K562 (cell line): ENCODE measurements at regions not wholly inside any gene's neighbourhood (a gene's known extent, or its start where the extent isn't known, plus 50 kb on each side); places are given as distances from the start of the nearest gene placed in this dataset.

Experiments
- BHLHE40 ChIP-seq: IDR thresholded peaks from 2 replicates; pipeline ENCODE4 v1.6.1; 2011; ENCODE audit warnings: low read length, improper control_type of control experiment
- CTCF ChIP-seq, 3 experiments: IDR thresholded peaks in 2 of 3; conservative IDR thresholded peaks in 1 of 3; 2 replicates each; pipeline ENCODE4 v1.5.1; 2011 to 2012; ENCODE audit warnings: low read length in 3 of 3, mild to moderate bottlenecking in 3 of 3, control low read depth in 2 of 3, improper control_type of control experiment in 1 of 3, inconsistent platforms in 1 of 3, low read depth in 1 of 3, mixed read lengths in 1 of 3, moderate library complexity in 1 of 3; ENCODE audit not compliant: insufficient read depth in 2 of 3
- EGR1 ChIP-seq: fragments of 450-650 bp; conservative IDR thresholded peaks from 2 replicates; pipeline ENCODE4 v1.6.1; 2017; ENCODE audit warnings: mild to moderate bottlenecking
- EZH2 ChIP-seq: IDR thresholded peaks from 2 replicates; pipeline ENCODE4 v1.6.1; 2012; ENCODE audit warnings: low read depth, mild to moderate bottlenecking, inconsistent platforms, low read length, borderline replicate concordance
- FOXA1 ChIP-seq: fragments of 450-650 bp; IDR thresholded peaks from 2 replicates; pipeline ENCODE4 v1.6.1; 2016; ENCODE audit warnings: mild to moderate bottlenecking, borderline replicate concordance
- FOXM1 ChIP-seq, 2 experiments: fragments of 450-650 bp in 1 of 2; sonication (generic) in 1 of 2; formaldehyde crosslinking in 1 of 2; IDR thresholded peaks; 2 replicates each; pipeline versions ENCODE4 v1.6.1 to v1.9.0; 2017 to 2022; ENCODE audit warnings: low read depth in 2 of 2, mild to moderate bottlenecking in 2 of 2, missing genetic modification reagents in 1 of 2, moderate library complexity in 1 of 2
- MTA2 ChIP-seq: fragments of 450-650 bp; IDR thresholded peaks from 2 replicates; pipeline ENCODE4 v1.6.1; 2016; ENCODE audit warnings: low read depth
- MXI1 ChIP-seq: IDR thresholded peaks from 2 replicates; pipeline ENCODE4 v1.6.1; 2011; ENCODE audit warnings: low read depth, mild to moderate bottlenecking, improper control_type of control experiment, low read length
- RNF2 ChIP-seq: sonication (generic); IDR thresholded peaks from 2 replicates; pipeline ENCODE4 v1.6.1; 2016
- SIN3A ChIP-seq, 2 experiments: fragments of 150-350 bp in 1 of 2; IDR thresholded peaks; 2 replicates each; pipeline ENCODE4 v1.6.1; 2011 to 2016; ENCODE audit warnings: borderline replicate concordance in 2 of 2, low read depth in 2 of 2, low read length in 2 of 2, mild to moderate bottlenecking in 2 of 2, moderate library complexity in 2 of 2; ENCODE audit not compliant: control insufficient read depth in 1 of 2
- TCF3 ChIP-seq: sonication (generic); formaldehyde crosslinking; IDR thresholded peaks from 2 replicates; pipeline ENCODE4 v1.4.0; 2020; ENCODE audit warnings: mild to moderate bottlenecking, missing genetic modification reagents
- YY1 ChIP-seq, 3 experiments: IDR thresholded peaks; 2 replicates each; pipeline ENCODE4 v1.6.1; 2011; ENCODE audit warnings: low read length in 2 of 3, mild to moderate bottlenecking in 2 of 3, moderate library complexity in 2 of 3, borderline replicate concordance in 1 of 3, control low read depth in 1 of 3, low read depth in 1 of 3; ENCODE audit not compliant: insufficient read depth in 3 of 3, insufficient replicate concordance in 2 of 3, control insufficient read depth in 1 of 3, insufficient read length in 1 of 3; ENCODE audit errors: extremely low read depth in 1 of 3
- ZNF512 ChIP-seq: IDR thresholded peaks from 2 replicates; pipeline ENCODE4 v1.6.1; 2016; ENCODE audit warnings: missing genetic modification characterization, missing compliant biosample characterization

- no peak for TF ChIP-seq CTCF (IDR thresholded peaks at IDR 0.05 in 2 of 3, conservative IDR thresholded peaks at IDR 0.05 in 1 of 3; ENCODE audit: insufficient read depth in 2 of 3, low read depth in 1 of 3, low read length in 3 of 3)
- no peak for TF ChIP-seq RNF2
- no peak for TF ChIP-seq SIN3A (IDR thresholded peaks at IDR 0.05; ENCODE audit: borderline replicate concordance in 2 of 2, control insufficient read depth in 1 of 2, low read depth in 2 of 2, low read length in 2 of 2)
- TF ChIP-seq ZNF512 (tag) = no peak
- no peak for TF ChIP-seq MTA2
- no peak for TF ChIP-seq EZH2
- no peak for TF ChIP-seq FOXM1 (IDR thresholded peaks at IDR 0.05; ENCODE audit: low read depth)
- no peak for TF ChIP-seq FOXM1 (CRISPR knock-in tag; IDR thresholded peaks at IDR 0.05; ENCODE audit: low read depth)
- TF ChIP-seq MXI1 = no peak
- TF ChIP-seq YY1 (IDR thresholded peaks at IDR 0.05; ENCODE audit: borderline replicate concordance in 1 of 3, control insufficient read depth in 1 of 3, extremely low read depth in 1 of 3, insufficient read depth in 3 of 3, insufficient read length in 1 of 3, insufficient replicate concordance in 2 of 3, low read depth in 1 of 3, low read length in 2 of 3) = no peak
- TF ChIP-seq BHLHE40 = no peak
- no peak for TF ChIP-seq EGR1
- TF ChIP-seq FOXA1 = no peak
- TF ChIP-seq TCF3 (CRISPR knock-in tag) = no peak
These were observed 1743.8 kb upstream of the PCDH7 start for GRCh38 chr4:28976369-28976768.
